Stimulated activated CD8-positive, alpha-beta memory T cell treated with anti-CD3 and anti-CD28 coated beads, Interleukin-12 subunit alpha, Interleukin-12 subunit beta, amount 100 ng/mL, for 1 hour (primary cell): ENCODE measurements at regions not wholly inside any gene's neighbourhood (a gene's known extent, or its start where the extent isn't known, plus 50 kb on each side); places are given as distances from the start of the nearest gene placed in this dataset.
"Not testable (repeated sequence)": the region's sequence is repeated elsewhere in the genome, so short reads cannot be mapped to it uniquely, and the experiment has no call there.

Experiments used
- DNase-seq: peaks from one replicate; pipeline ENCODE4 v3.0.0-alpha.2; 2020; ENCODE audit warnings: low read depth

- no peak for DNase-seq
Observed at GRCh38 chr10:83517456-83517855, 621.9 kb upstream of the GHITM start.

- DNase-seq = no peak
Observed at GRCh38 chr10:83518779-83519178, 620.5 kb upstream of the GHITM start.

GRCh38 chr10:83520386-83520785 lies 618.9 kb upstream of the GHITM start:
- not testable (repeated sequence) for DNase-seq

GRCh38 chr10:83522456-83522855 lies 616.9 kb upstream of the GHITM start:
- DNase-seq = no peak

- DNase-seq = no peak
Observed at GRCh38 chr10:83522881-83523386, 616.4 kb upstream of the GHITM start.

GRCh38 chr10:83527934-83528333 lies 611.4 kb upstream of the GHITM start:
- no peak for DNase-seq

- no peak for DNase-seq
Observed at GRCh38 chr10:83533290-83533689, 606.0 kb upstream of the GHITM start.

GRCh38 chr10:83536426-83536825 lies 602.9 kb upstream of the GHITM start:
- no peak for DNase-seq

GRCh38 chr10:83538047-83538446 lies 601.3 kb upstream of the GHITM start:
- DNase-seq = no peak

GRCh38 chr10:83539528-83540308 lies 599.6 kb upstream of the GHITM start:
- DNase-seq = no peak

- DNase-seq = no peak
Observed at GRCh38 chr10:83541046-83541445, 598.3 kb upstream of the GHITM start.

- DNase-seq = no peak
Observed at GRCh38 chr10:83542774-83543411, 596.4 kb upstream of the GHITM start.

GRCh38 chr10:83543691-83544462 lies 595.4 kb upstream of the GHITM start:
- DNase-seq = no peak

- no peak for DNase-seq
Observed at GRCh38 chr10:83545901-83546391, 593.4 kb upstream of the GHITM start.

GRCh38 chr10:83551190-83551589 lies 588.1 kb upstream of the GHITM start:
- not testable (repeated sequence) for DNase-seq

GRCh38 chr10:83553366-83553765 lies 585.9 kb upstream of the GHITM start:
- no peak for DNase-seq

- DNase-seq = no peak
Observed at GRCh38 chr10:83555264-83555663, 584.0 kb upstream of the GHITM start.

GRCh38 chr10:83562381-83562780 lies 576.9 kb upstream of the GHITM start:
- DNase-seq = no peak

- DNase-seq = no peak
Observed at GRCh38 chr10:83564889-83565588, 574.3 kb upstream of the GHITM start.

GRCh38 chr10:83572036-83572435 lies 567.3 kb upstream of the GHITM start:
- no peak for DNase-seq

- DNase-seq = no peak
Observed at GRCh38 chr10:83574770-83575169, 564.5 kb upstream of the GHITM start.

GRCh38 chr10:83577421-83577820 lies 561.9 kb upstream of the GHITM start:
- no peak for DNase-seq
